ENCODE measurements at regions not wholly inside any gene's neighbourhood (a gene's known extent, or its start where the extent isn't known, plus 50 kb on each side); places are given as distances from the start of the nearest gene placed in this dataset.

DNA sequence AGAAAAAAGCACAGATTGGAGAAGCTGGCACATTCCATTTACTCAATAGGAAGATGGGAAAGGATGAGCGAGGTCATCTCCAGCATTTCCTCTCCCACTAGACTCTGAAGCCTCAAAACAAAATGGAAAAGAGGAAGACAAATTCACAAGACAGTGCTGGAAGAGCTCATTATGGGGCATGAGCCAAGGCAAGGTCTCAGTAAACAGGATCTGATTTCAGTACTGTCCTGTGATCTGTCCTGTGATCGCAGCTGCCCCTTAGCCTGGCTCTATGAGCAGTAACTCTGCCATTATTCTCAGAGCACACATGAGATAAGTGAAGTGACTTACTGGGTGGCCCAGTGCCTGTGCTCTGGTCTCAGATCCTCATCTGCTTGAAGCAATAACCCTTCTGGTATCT, 68.1 kb upstream of the SLC4A11 start:
- TF ChIP-seq CTCF (IDR thresholded peaks at IDR 0.05) = no peak
- TF ChIP-seq POLR2A (IDR thresholded peaks at IDR 0.05) = peak in 1 of 4 donors; percentile 62
- peak in 1 of 2 donors; percentile 33 for TF ChIP-seq POLR2AphosphoS5 (IDR thresholded peaks at IDR 0.05)
- peak in 1 of 4 donors; percentile 59 for TF ChIP-seq EP300 (IDR thresholded peaks at IDR 0.05)
